Peyer's patch (tissue), 4 donors: ENCODE measurements at regions not wholly inside any gene's neighbourhood (a gene's known extent, or its start where the extent isn't known, plus 50 kb on each side); places are given as distances from the start of the nearest gene placed in this dataset.
"Not testable (repeated sequence)": the region's sequence is repeated elsewhere in the genome, so short reads cannot be mapped to it uniquely, and the experiment has no call there.

Experiments used
- DNase-seq, 3 donors: peaks; one replicate each; pipeline ENCODE4 v3.0.0-alpha.2; 2017 to 2019
- H3K27ac ChIP-seq, 4 donors: fragments of 200-600 bp; sonication (generic); one replicate each; pipeline ENCODE4 v1.5.1; 2016 to 2019
- H3K27me3 ChIP-seq, 2 donors: fragments of 200-600 bp; sonication (generic); one replicate each; pipeline ENCODE4 v1.5.1; 2019
- H3K36me3 ChIP-seq, 3 donors: fragments of 200-600 bp; sonication (generic); one replicate each; pipeline ENCODE4 v1.5.1; 2016 to 2019
- H3K4me1 ChIP-seq, 4 donors: fragments of 200-600 bp; sonication (generic); one replicate each; pipeline ENCODE4 v1.5.1; 2016 to 2019
- H3K4me3 ChIP-seq, 4 donors: fragments of 200-600 bp; sonication (generic); 1 replicate in 3 of 4; 2 replicates in 1 of 4; pipeline ENCODE4 v1.5.1; 2016 to 2019; ENCODE audit warnings: mild to moderate bottlenecking in 1 of 4
- H3K9me3 ChIP-seq, 4 donors: fragments of 200-600 bp; sonication (generic); one replicate each; pipeline ENCODE4 v1.5.1; 2016 to 2019; ENCODE audit warnings: mild to moderate bottlenecking in 1 of 4
- POLR2A ChIP-seq, 2 donors: fragments of 450-650 bp; IDR thresholded peaks; one replicate each; pipeline ENCODE4 v1.5.1; 2017; ENCODE audit warnings: antibody characterized with exemption in 2 of 2, mild to moderate bottlenecking in 2 of 2, moderate library complexity in 2 of 2
- TF ChIP-seq, protein P1 (sequence below), 6 experiments: fragments of 450-650 bp in 4 of 6; fragments of 200-600 bp in 2 of 6; sonication (generic) in 1 of 6; IDR thresholded peaks; one replicate each; pipeline ENCODE4 v1.5.1; 2017 to 2019; ENCODE audit warnings: antibody characterized with exemption in 6 of 6, mild to moderate bottlenecking in 3 of 6, moderate library complexity in 1 of 6

DNA sequence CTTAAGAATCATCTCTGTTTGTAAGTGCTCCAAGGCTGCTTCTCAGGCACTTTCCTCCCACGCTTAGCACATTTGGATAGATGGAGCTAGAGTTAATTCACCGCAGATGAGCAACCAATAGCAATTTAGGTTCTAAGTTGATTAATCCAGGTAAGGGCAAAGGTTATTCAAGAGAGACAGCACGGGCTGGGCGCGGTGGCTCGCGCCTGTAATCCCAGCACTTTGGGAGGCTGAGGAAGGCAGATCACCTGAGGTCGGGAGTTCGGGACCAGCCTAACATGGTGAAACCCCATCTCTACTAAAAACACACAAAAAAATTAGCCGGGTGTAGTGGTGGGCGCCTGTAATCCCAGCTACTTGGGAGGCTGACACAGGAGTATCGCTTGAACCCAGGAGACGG lies 54.5 kb upstream of the UNC13C start:
- H3K36me3 ChIP-seq, H3K4me1 ChIP-seq, H3K27me3 ChIP-seq, H3K4me3 ChIP-seq, H3K9me3 ChIP-seq, H3K27ac ChIP-seq, DNase-seq: not testable (repeated sequence)

DNA sequence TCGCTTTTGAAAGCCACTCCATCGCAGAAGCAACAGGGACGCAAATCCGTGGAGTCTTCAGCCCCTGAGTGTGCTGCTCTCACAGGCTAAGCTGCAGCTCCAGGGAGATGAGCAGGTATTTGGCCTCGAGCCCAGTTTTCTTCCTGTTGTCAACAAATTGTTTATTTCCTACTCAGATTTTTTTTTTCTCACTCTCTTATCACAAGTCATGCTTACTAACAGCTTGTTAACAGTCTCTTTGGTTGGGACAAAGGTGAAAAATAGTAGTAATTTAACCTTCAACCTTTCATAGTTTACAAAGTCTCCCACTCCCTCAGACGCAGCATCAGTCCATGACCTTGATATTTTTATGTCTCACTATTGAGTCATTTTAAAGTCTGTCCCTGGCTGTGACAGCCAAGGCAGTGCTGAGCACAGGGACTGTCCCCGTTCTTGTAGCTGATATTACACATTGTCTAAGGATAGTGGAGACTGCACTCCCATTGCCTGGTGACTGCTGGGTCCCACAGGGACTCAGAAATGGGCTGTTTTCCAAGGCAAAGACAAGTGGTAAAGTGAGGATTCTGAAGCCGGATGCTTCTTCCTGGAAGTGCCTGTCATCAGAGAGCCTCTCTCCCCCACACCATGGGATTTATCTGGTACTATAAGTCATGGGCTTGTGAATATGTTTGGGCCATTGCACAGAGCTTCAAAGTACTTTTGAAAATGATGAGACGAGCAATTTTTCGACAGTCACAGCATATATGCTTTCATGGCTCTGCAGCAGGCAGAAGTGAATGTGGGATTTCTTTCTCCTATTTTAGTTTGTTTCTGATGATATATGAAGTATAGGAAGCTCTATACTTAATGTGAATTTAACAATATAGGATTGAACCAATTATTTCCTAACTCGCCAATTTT lies 59.8 kb upstream of the UNC13C start:
- no peak for DNase-seq
- Histone ChIP-seq H3K4me1 (no peaks in the 10 kb centered on the region), H3K9me3 (no peaks in the 10 kb centered on the region), H3K27me3 (no peaks in the 10 kb centered on the region), H3K4me3 (no peak overlapping the region), H3K27ac (no peak overlapping the region), H3K36me3 (no peaks in the 10 kb centered on the region)
- TF ChIP-seq POLR2A (IDR thresholded peaks at IDR 0.05), result no peak
- TF ChIP-seq, protein P1, sequence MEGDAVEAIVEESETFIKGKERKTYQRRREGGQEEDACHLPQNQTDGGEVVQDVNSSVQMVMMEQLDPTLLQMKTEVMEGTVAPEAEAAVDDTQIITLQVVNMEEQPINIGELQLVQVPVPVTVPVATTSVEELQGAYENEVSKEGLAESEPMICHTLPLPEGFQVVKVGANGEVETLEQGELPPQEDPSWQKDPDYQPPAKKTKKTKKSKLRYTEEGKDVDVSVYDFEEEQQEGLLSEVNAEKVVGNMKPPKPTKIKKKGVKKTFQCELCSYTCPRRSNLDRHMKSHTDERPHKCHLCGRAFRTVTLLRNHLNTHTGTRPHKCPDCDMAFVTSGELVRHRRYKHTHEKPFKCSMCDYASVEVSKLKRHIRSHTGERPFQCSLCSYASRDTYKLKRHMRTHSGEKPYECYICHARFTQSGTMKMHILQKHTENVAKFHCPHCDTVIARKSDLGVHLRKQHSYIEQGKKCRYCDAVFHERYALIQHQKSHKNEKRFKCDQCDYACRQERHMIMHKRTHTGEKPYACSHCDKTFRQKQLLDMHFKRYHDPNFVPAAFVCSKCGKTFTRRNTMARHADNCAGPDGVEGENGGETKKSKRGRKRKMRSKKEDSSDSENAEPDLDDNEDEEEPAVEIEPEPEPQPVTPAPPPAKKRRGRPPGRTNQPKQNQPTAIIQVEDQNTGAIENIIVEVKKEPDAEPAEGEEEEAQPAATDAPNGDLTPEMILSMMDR (IDR thresholded peaks at IDR 0.05), result no peak

DNA sequence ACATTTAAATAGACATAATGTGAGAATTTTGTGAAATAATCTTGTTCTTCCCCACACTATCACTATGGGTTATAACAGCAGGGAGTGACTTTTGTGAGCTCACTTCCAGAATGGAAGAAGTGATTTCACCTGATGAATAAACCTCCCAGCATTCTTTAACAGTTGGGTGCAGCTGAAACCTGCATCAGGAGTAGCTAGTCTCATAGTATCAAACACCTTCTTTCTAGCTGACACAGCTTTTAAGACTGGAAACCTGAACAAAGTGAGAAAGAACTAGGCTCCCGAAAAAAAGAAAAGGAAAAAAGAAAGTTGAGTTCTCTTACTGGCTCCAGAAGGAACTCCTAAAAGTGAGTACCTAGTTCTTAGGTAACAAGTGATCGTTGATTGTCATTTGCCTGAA lies 61.1 kb upstream of the UNC13C start:
- Histone ChIP-seq H3K9me3 (no peaks in the 10 kb centered on the region), H3K4me3 (no peak overlapping the region), H3K27ac (no peak overlapping the region), H3K4me1 (no peaks in the 10 kb centered on the region), H3K27me3 (no peaks in the 10 kb centered on the region), H3K36me3 (no peaks in the 10 kb centered on the region)
- no peak for TF ChIP-seq POLR2A (IDR thresholded peaks at IDR 0.05)
- TF ChIP-seq, protein P1 (IDR thresholded peaks at IDR 0.05), result no peak
- no peak for DNase-seq

DNA sequence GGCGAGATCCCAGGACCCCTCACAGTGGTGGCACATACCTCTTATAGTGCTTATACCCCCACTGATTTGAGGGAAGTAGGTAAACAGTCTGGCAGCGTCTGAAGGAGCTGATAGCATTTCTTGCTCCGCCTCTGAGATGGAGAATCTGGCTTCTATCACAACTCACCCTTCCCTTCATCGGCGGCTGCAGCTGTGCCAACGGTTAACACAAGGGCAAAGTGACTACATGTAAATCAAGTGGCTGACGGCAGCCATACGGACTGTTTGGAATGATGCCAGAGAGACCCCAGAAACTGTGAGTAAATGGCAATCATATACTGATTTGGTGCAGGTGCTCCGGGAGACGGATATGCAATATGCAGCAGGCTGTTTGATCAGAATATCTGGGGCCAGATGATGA lies 66.8 kb upstream of the UNC13C start:
- Histone ChIP-seq H3K9me3 (no peaks in the 10 kb centered on the region), H3K36me3 (no peaks in the 10 kb centered on the region), H3K27me3 (no peaks in the 10 kb centered on the region), H3K27ac (no peak overlapping the region), H3K4me3 (no peak overlapping the region), H3K4me1 (no peaks in the 10 kb centered on the region)
- no peak for TF ChIP-seq POLR2A (IDR thresholded peaks at IDR 0.05)
- TF ChIP-seq, protein P1 (IDR thresholded peaks at IDR 0.05), result no peak
- no peak for DNase-seq

DNA sequence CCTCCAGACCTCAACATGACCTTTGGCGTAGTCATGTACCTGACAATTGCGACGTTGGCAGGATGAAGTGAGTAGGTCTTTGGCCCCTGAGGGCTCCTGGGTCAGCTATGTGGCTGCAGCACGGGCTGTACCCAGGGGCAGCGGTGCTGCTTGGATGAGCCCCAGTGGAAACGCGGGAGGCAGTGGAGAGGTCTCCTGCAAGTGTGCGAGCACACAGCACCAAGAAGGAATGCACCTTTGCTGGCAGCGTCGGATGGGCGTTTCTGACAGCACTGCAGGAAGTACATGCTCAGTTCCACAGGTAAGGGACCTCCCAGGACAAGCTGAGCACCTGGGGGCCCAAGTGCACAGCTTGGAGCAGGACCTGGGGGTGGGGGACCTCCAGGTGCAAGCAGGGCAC lies 67.4 kb upstream of the UNC13C start:
- H3K9me3 ChIP-seq, result no peaks in the 10 kb centered on the region
- no peaks in the 10 kb centered on the region for H3K4me1 ChIP-seq
- DNase-seq, result no peak
- H3K27ac ChIP-seq, result no peak overlapping the region
- TF ChIP-seq, protein P1 (IDR thresholded peaks at IDR 0.05), result no peak
- TF ChIP-seq POLR2A (IDR thresholded peaks at IDR 0.05), result no peak
- H3K36me3 ChIP-seq, result no peaks in the 10 kb centered on the region
- H3K4me3 ChIP-seq, result no peak overlapping the region
- H3K27me3 ChIP-seq, result no peaks in the 10 kb centered on the region

DNA sequence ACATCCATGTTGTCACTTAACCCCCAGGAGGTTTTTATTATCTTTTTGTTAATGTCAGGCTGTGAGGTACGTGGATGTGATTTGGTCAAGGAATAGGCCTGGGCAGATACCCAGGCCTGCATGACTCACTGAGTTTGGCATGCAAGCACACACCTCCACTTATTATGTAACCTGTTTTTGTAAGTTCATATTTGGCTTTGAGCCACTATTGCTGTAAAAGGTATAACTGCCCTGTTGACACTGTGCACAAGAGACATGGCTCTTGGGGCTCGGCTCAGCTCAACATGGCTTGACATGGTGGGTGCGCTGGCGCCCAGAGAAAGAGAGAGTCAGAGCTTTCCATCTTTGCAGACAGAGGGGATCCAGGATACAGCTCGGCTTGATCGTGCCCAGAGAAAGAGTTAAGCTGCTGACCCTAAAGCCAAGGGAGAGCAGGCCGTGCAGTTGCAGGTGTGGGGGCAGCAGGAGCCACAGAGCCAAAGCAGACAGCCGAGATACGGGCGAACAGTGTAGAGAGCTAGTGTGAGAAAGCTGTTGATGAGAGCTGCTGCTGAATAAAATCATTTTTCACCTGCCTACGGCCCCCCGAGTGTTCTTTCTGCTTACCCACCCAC lies 67.9 kb upstream of the UNC13C start:
- Histone ChIP-seq H3K27me3 (no peaks in the 10 kb centered on the region), H3K4me3 (no peak overlapping the region), H3K4me1 (no peaks in the 10 kb centered on the region), H3K36me3 (no peaks in the 10 kb centered on the region), H3K9me3 (no peaks in the 10 kb centered on the region), H3K27ac (no peak overlapping the region)
- DNase-seq, result no peak
- TF ChIP-seq, protein P1 (IDR thresholded peaks at IDR 0.05), result no peak
